ENCODE measurements at regions not wholly inside any gene's neighbourhood (a gene's known extent, or its start where the extent isn't known, plus 50 kb on each side); places are given as distances from the start of the nearest gene placed in this dataset.

DNA sequence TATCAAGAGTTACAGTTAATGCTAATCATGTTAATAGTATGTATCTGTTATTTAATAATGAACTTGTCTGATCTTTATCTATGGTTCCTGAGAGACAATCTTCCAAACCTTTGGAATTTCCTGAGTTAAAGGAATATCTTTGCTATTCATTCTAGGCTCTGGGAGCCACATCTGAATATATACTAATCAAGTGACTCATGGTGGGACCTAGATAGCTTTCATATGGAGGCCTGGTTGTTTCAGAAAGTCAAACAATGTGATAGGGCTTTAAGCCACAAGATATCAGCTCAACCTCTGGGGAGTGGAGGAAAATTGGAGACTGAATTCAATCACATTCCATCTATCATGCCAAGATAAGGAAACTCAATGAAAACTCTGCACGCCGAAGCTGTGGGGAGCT lies 746.4 kb downstream of the TNS3 start:
- ChIA-PET CTCF (no interaction called here), POLR2A (no interaction called here)
- no peaks in the 10 kb centered on the region for H3K27me3 Mint-ChIP-seq (ENCODE audit: low read depth)
- no peak overlapping the region for H3K4me3 Mint-ChIP-seq
- TF ChIP-seq TP53 (CRISPR knock-in tag; IDR thresholded peaks at IDR 0.05) (no peak), ZNF281 (CRISPR knock-in tag; IDR thresholded peaks at IDR 0.05) (no peak), SP1 (CRISPR knock-in tag; conservative IDR thresholded peaks at IDR 0.05) (no peak), OVOL2 (CRISPR knock-in tag; IDR thresholded peaks at IDR 0.05; ENCODE audit: borderline replicate concordance) (no peak), CREB1 (CRISPR knock-in tag; IDR thresholded peaks at IDR 0.05) (no peak), NR3C1 (CRISPR knock-in tag; conservative IDR thresholded peaks at IDR 0.05; ENCODE audit: low read depth) (no peak), TEAD4 (CRISPR knock-in tag; IDR thresholded peaks at IDR 0.05) (no peak)
- TF ChIP-seq, protein P1, sequence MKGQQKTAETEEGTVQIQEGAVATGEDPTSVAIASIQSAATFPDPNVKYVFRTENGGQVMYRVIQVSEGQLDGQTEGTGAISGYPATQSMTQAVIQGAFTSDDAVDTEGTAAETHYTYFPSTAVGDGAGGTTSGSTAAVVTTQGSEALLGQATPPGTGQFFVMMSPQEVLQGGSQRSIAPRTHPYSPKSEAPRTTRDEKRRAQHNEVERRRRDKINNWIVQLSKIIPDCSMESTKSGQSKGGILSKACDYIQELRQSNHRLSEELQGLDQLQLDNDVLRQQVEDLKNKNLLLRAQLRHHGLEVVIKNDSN (CRISPR knock-in tag; IDR thresholded peaks at IDR 0.05): no peak
- no peaks in the 10 kb centered on the region for H3K4me1 Mint-ChIP-seq
- no peaks in the 10 kb centered on the region for H3K36me3 Mint-ChIP-seq
- no peak for DNase-seq (ENCODE audit: low spot score)
- H3K27ac Mint-ChIP-seq: no peak overlapping the region
- H3K9me3 Mint-ChIP-seq: no peaks in the 10 kb centered on the region; the same call in 1 of the 2 replicates
- no peak for ATAC-seq

GRCh38 chr7:46834921-46835320 lies 747.0 kb downstream of the TNS3 start:
- Mint-ChIP-seq H3K27ac (no peak overlapping the region), H3K4me3 (no peak overlapping the region), H3K27me3 (ENCODE audit: low read depth) (no peaks in the 10 kb centered on the region), H3K36me3 (no peaks in the 10 kb centered on the region), H3K4me1 (no peaks in the 10 kb centered on the region), H3K9me3 (no peaks in the 10 kb centered on the region; the same call in 1 of the 2 replicates)
- POLR2A ChIA-PET: no interaction called here
- DNase-seq (ENCODE audit: low spot score) (no peak), ATAC-seq (no peak)
- TF ChIP-seq NFATC4 (CRISPR knock-in tag; IDR thresholded peaks at IDR 0.05) (no peak), ERG (CRISPR knock-in tag; IDR thresholded peaks at IDR 0.05) (no peak), ZNF263 (CRISPR knock-in tag; IDR thresholded peaks at IDR 0.05; ENCODE audit: low read depth) (no peak), NR2C2 (CRISPR knock-in tag; IDR thresholded peaks at IDR 0.05) (no peak), FOXK1 (CRISPR knock-in tag; IDR thresholded peaks at IDR 0.05) (no peak), NR1H2 (CRISPR knock-in tag; IDR thresholded peaks at IDR 0.05) (no peak), ZNF317 (CRISPR knock-in tag; IDR thresholded peaks at IDR 0.05; ENCODE audit: borderline replicate concordance, low read depth) (no peak), ZNF232 (CRISPR knock-in tag; IDR thresholded peaks at IDR 0.05) (no peak), NR3C1 (CRISPR knock-in tag; conservative IDR thresholded peaks at IDR 0.05; ENCODE audit: low read depth) (no peak), FOXP1 (CRISPR knock-in tag; IDR thresholded peaks at IDR 0.05; ENCODE audit: borderline replicate concordance) (no peak), SMAD4 (CRISPR knock-in tag; IDR thresholded peaks at IDR 0.05) (no peak), ATF6 (CRISPR knock-in tag; IDR thresholded peaks at IDR 0.05) (no peak)
- TF ChIP-seq, protein P2, sequence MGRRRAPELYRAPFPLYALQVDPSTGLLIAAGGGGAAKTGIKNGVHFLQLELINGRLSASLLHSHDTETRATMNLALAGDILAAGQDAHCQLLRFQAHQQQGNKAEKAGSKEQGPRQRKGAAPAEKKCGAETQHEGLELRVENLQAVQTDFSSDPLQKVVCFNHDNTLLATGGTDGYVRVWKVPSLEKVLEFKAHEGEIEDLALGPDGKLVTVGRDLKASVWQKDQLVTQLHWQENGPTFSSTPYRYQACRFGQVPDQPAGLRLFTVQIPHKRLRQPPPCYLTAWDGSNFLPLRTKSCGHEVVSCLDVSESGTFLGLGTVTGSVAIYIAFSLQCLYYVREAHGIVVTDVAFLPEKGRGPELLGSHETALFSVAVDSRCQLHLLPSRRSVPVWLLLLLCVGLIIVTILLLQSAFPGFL (CRISPR knock-in tag; IDR thresholded peaks at IDR 0.05; ENCODE audit: borderline replicate concordance): no peak
- TF ChIP-seq, protein P3, sequence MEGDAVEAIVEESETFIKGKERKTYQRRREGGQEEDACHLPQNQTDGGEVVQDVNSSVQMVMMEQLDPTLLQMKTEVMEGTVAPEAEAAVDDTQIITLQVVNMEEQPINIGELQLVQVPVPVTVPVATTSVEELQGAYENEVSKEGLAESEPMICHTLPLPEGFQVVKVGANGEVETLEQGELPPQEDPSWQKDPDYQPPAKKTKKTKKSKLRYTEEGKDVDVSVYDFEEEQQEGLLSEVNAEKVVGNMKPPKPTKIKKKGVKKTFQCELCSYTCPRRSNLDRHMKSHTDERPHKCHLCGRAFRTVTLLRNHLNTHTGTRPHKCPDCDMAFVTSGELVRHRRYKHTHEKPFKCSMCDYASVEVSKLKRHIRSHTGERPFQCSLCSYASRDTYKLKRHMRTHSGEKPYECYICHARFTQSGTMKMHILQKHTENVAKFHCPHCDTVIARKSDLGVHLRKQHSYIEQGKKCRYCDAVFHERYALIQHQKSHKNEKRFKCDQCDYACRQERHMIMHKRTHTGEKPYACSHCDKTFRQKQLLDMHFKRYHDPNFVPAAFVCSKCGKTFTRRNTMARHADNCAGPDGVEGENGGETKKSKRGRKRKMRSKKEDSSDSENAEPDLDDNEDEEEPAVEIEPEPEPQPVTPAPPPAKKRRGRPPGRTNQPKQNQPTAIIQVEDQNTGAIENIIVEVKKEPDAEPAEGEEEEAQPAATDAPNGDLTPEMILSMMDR (IDR thresholded peaks at IDR 0.05): no peak
- TF ChIP-seq, protein P1 (CRISPR knock-in tag; IDR thresholded peaks at IDR 0.05): no peak
- CTCF ChIA-PET: no interaction called here
